ENCODE measurements at regions not wholly inside any gene's neighbourhood (a gene's known extent, or its start where the extent isn't known, plus 50 kb on each side); places are given as distances from the start of the nearest gene placed in this dataset.
A peak's percentile ranks its signal among the peaks of the same experiment; 100 is the strongest.

DNA sequence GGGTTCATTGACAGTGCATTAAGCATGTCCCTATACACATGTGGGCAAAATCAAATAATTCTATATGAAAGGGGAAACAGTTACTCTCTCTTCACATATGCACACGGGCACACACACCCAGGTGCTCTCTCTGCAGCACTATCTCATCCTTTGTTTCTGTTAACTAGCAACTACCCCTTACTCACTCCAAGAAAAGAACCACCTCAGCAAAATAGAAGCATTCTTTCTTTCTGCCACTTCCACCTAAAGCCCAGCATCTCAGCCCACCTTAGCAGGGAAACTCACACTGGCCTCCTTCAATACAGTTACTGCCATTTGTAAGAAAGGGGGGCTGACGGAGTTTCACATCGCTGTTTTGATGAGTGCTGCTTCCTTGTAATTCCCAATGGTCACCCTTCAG lies 216.3 kb upstream of the ID2 start:
- H3F3A ChIP-seq (ENCODE audit: low read depth), result no peaks in the 10 kb centered on the region
- no peaks in the 10 kb centered on the region for H3K36me3 ChIP-seq
- Mint-ChIP-seq H3K4me3 (no peak overlapping the region), H3K27me3 (ENCODE audit: insufficient read depth, low read depth) (peaks cover 4% of the 10 kb centered on the region), H3K9me3 (peaks cover 6% of the 10 kb centered on the region), H3K4me1 (peaks cover 9% of the 10 kb centered on the region), H3K36me3 (no peaks in the 10 kb centered on the region), H3K27ac (no peak overlapping the region)
- DNase-seq (ENCODE audit: low spot score), result no peak
- H4K20me1 ChIP-seq (ENCODE audit: low read depth), result no peaks in the 10 kb centered on the region
- no peak overlapping the region for H2AFZ ChIP-seq (replicated peaks)
- H3K9ac ChIP-seq, result no peak overlapping the region
- H3K4me1 ChIP-seq, result no peaks in the 10 kb centered on the region
- H3K27me3 ChIP-seq, result no peaks in the 10 kb centered on the region
- no peak overlapping the region for H3K4me3 ChIP-seq
- no peaks in the 10 kb centered on the region for H3K79me2 ChIP-seq (ENCODE audit: low read depth)
- H3K27ac ChIP-seq, result no peak overlapping the region
- H3K4me2 ChIP-seq, result no peak overlapping the region
- no peaks in the 10 kb centered on the region for H3K9me3 ChIP-seq (ENCODE audit: low read depth)
- TF ChIP-seq, protein P1, sequence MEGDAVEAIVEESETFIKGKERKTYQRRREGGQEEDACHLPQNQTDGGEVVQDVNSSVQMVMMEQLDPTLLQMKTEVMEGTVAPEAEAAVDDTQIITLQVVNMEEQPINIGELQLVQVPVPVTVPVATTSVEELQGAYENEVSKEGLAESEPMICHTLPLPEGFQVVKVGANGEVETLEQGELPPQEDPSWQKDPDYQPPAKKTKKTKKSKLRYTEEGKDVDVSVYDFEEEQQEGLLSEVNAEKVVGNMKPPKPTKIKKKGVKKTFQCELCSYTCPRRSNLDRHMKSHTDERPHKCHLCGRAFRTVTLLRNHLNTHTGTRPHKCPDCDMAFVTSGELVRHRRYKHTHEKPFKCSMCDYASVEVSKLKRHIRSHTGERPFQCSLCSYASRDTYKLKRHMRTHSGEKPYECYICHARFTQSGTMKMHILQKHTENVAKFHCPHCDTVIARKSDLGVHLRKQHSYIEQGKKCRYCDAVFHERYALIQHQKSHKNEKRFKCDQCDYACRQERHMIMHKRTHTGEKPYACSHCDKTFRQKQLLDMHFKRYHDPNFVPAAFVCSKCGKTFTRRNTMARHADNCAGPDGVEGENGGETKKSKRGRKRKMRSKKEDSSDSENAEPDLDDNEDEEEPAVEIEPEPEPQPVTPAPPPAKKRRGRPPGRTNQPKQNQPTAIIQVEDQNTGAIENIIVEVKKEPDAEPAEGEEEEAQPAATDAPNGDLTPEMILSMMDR (IDR thresholded peaks at IDR 0.05), result no peak

DNA sequence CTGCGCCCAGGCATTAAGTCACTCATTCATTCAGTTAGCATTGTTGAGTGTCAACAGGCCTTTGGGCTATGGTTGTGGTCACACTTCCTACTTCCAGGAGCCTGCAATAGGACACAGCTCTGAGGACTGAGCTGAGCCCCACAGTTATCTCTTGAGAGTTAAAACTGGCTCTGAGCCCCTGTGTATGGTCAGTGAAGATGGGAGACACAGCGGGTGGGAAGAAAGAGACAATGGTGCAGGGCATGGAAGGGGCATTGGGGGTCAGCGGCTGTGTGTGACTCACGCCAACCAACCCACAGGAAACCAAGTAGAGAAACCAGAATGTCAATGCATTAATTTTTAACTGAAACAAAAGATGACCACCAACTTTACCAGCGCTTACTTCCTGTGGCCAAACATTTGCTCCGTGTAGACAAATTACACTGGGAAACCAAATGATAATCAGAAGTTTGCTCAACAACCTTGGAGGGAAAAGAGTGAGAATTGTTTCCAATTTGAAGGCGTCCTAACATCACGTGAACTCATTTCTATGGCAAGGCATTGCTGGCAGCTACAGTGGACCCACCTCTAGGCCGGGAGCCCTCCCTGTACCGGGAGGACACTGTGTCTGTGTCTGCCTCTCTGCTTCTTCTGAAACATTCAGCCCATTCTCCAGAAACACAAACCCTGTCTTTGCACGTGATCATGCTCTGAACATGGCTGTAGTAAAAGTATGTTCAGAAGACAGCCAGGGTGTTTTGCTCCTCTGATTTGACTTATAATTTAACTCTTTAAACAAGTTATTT lies 212.0 kb upstream of the ID2 start:
- H3K4me3 ChIP-seq, result no peak overlapping the region
- H3K4me1 ChIP-seq, result no peaks in the 10 kb centered on the region
- H3K9ac ChIP-seq, result no peak overlapping the region
- Mint-ChIP-seq H3K4me1 (peaks cover 8% of the 10 kb centered on the region), H3K27me3 (ENCODE audit: insufficient read depth, low read depth) (no peaks in the 10 kb centered on the region), H3K4me3 (no peak overlapping the region), H3K9me3 (peaks cover 4% of the 10 kb centered on the region), H3K36me3 (no peaks in the 10 kb centered on the region), H3K27ac (peak overlapping the region; percentile 70)
- H3K9me3 ChIP-seq (ENCODE audit: low read depth), result no peaks in the 10 kb centered on the region
- H3K36me3 ChIP-seq, result no peaks in the 10 kb centered on the region
- H3F3A ChIP-seq (ENCODE audit: low read depth), result no peaks in the 10 kb centered on the region
- H3K27me3 ChIP-seq, result no peaks in the 10 kb centered on the region
- H2AFZ ChIP-seq (replicated peaks), result no peak overlapping the region
- no peak overlapping the region for H3K27ac ChIP-seq
- H3K79me2 ChIP-seq (ENCODE audit: low read depth), result no peaks in the 10 kb centered on the region
- no peak overlapping the region for H3K4me2 ChIP-seq
- no peak for DNase-seq (ENCODE audit: low spot score)
- no peaks in the 10 kb centered on the region for H4K20me1 ChIP-seq (ENCODE audit: low read depth)
- TF ChIP-seq EZH2phosphoT487 (IDR thresholded peaks at IDR 0.05), result no peak
- TF ChIP-seq, protein P1 (IDR thresholded peaks at IDR 0.05), result no peak
- TF ChIP-seq EZH2 (IDR thresholded peaks at IDR 0.05), result no peak

DNA sequence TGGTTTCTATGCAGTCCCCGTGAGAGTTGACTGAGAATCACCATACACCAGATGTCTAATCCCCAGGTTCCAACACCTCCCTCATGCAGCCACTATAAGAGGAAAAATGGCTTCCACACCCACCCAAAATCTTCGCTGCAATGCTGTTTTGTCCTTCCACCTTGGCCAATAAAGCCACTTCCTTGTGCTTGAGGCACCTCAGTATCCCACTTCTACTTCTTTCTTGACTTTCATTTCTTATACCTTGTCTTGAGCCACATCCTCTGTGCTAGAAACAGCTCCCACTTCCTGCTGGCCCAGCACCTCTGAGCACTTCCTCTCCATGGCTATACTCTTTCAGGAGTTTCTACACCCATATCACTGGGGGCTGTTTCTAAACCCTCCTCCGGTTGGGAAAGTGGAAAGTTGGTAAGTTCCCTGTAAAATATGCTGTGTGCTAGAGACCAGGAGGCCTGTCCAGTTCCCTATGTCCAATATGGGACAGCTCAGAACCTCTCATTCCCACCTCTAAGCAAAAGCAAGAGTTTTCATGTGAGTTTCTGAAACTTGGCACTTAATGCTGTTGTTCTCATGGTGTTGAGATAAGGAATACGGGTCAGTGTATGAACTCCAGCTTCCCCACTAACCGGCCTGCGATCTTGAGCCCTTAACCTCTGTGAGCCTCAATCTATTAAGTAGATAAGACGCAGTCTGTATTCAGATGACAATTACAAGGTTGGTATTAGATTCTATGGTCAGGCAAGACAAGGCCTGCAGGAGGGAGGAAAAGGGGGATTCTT lies 209.1 kb upstream of the ID2 start:
- Histone ChIP-seq H3K9me3 (ENCODE audit: low read depth) (no peaks in the 10 kb centered on the region), H3F3A (ENCODE audit: low read depth) (no peaks in the 10 kb centered on the region), H3K4me3 (no peak overlapping the region), H3K27ac (no peak overlapping the region), H3K36me3 (no peaks in the 10 kb centered on the region), H3K27me3 (no peaks in the 10 kb centered on the region), H2AFZ (replicated peaks) (no peak overlapping the region), H3K9ac (no peak overlapping the region), H4K20me1 (ENCODE audit: low read depth) (no peaks in the 10 kb centered on the region), H3K4me1 (peaks cover 2% of the 10 kb centered on the region), H3K4me2 (no peak overlapping the region), H3K79me2 (ENCODE audit: low read depth) (no peaks in the 10 kb centered on the region)
- peaks cover 25% of the 10 kb centered on the region for H3K4me1 Mint-ChIP-seq
- no peaks in the 10 kb centered on the region for H3K27me3 Mint-ChIP-seq (ENCODE audit: insufficient read depth, low read depth)
- peaks cover 4% of the 10 kb centered on the region for H3K9me3 Mint-ChIP-seq
- H3K27ac Mint-ChIP-seq, result no peak overlapping the region
- no peak overlapping the region for H3K4me3 Mint-ChIP-seq
- no peaks in the 10 kb centered on the region for H3K36me3 Mint-ChIP-seq
- DNase-seq (ENCODE audit: low spot score), result no peak
- TF ChIP-seq, protein P1 (IDR thresholded peaks at IDR 0.05), result no peak
- TF ChIP-seq EZH2 (IDR thresholded peaks at IDR 0.05), result no peak
- no peak for TF ChIP-seq EZH2phosphoT487 (IDR thresholded peaks at IDR 0.05)
